ENCODE measurements at regions not wholly inside any gene's neighbourhood (a gene's known extent, or its start where the extent isn't known, plus 50 kb on each side); places are given as distances from the start of the nearest gene placed in this dataset.

DNA sequence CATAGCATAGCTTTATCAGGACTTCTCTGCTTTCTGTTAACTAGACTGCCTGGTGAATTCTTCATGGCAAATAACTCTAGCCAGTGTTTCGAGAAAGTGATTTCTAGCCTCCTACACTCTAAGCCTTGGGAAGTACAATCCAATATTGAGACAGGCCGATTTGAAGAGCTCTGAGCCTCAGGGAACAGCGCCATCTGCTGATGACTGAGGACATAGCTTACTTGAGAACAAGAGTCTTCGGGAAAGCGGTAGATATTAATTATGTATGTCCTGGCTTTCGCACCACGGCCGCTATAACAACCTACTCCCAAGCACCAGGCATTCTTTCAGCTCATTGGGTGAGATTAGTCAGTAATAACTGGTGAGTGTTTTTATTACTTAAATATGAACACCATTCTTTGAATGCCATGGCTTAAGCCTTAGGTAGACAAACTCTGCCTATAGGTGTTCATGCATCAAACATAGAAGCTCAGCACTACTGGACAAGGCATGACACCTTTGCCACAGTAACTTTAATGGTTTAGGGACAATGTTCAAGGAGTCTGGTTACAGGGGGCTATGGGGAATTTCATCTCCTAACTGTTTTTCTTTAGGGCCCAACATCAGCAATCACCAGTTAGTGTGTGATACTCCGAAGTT, 518.6 kb downstream of the BMP2 start:
- H3K4me2 ChIP-seq: no peak overlapping the region
- CTCF ChIA-PET: interaction anchor here (0.6 to 1.6 kb wide), 46 partner anchors 8 to 1436 kb away, joined by 3 to 27 read pairs (median 4); no protein-coding TSS in a partner anchor
- H3K9ac ChIP-seq: no peak overlapping the region
- no peak overlapping the region for H3K27ac ChIP-seq (ENCODE audit: low read depth in 2 of 2, low read length in 1 of 2)
- POLR2A ChIA-PET: no interaction called here
- no peaks in the 10 kb centered on the region for H3K9me2 ChIP-seq
- H3K4me1 ChIP-seq (ENCODE audit: control insufficient read depth in 1 of 2, insufficient read depth in 2 of 2, low read depth in 1 of 2, low read length in 1 of 2): no peaks in the 10 kb centered on the region
- H3K27me3 ChIP-seq (ENCODE audit: insufficient read depth): no peaks in the 10 kb centered on the region; the same call in 1 of the 2 replicates
- no peaks in the 10 kb centered on the region for H3F3A ChIP-seq (replicated peaks; ENCODE audit: insufficient read depth)
- H3K36me3 ChIP-seq (replicated peaks in 1 of 2; ENCODE audit: control insufficient read depth in 1 of 2, insufficient read depth in 2 of 2, low read length in 1 of 2): no peaks in the 10 kb centered on the region
- no peak overlapping the region; a peak in 1 of 4 replicates for H3K4me3 ChIP-seq (ENCODE audit: low read depth in 2 of 2, low read length in 1 of 2)
- no peak overlapping the region for H2AFZ ChIP-seq (ENCODE audit: low read depth)
- H4K20me1 ChIP-seq (ENCODE audit: insufficient read depth): no peaks in the 10 kb centered on the region
- DNase-seq: peak; percentile 29
- peak; percentile 85 for TF ChIP-seq CTCF (IDR thresholded peaks at IDR 0.05)
- peak; percentile 66 for TF ChIP-seq SMC3 (IDR thresholded peaks at IDR 0.05; ENCODE audit: low read depth, low read length)
- no peak for TF ChIP-seq NRF1 (IDR thresholded peaks at IDR 0.05; ENCODE audit: low read depth, low read length)
- peak; percentile 76 for TF ChIP-seq RAD21 (IDR thresholded peaks at IDR 0.05; ENCODE audit: low read length)
- 7% methylated on average over 9 of the region's 9 CpGs for WGBS (ENCODE audit: low lambda C conversion rate)
- no peaks in the 10 kb centered on the region for H3K9me3 ChIP-seq
- no peaks in the 10 kb centered on the region for H3K79me2 ChIP-seq (ENCODE audit: insufficient read depth)

DNA sequence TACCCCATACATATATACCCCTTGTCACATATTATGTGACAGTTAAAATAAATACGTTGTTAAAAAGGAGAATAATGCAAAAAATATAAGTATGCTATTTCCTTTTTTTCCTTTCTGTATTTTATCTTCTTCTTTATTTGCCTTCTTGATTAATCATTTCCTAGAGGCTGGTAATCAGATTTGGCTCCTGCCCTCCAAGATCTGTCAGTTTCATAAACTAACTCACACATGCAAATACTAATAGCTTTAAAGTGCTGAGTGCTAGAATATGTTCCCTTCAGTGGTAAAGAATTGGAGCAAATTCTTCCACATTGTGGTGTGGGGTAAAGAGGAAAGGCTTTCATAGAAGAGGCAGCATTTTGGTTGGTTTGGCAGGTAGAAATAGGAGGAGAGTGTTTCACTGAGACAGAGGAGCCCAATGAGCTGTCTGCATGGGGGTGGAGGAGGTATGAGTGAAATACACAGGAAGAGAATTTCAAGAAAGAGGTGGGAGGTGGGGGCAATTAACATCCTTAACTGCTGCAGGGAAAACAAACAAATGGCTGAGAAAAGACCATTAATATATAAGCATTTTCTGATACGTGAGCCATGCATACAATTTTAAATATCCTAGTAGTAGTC, 523.9 kb downstream of the BMP2 start:
- Histone ChIP-seq H3K79me2 (ENCODE audit: insufficient read depth) (no peaks in the 10 kb centered on the region), H3K4me3 (ENCODE audit: low read depth in 2 of 2, low read length in 1 of 2) (no peak overlapping the region), H3K27ac (ENCODE audit: low read depth in 2 of 2, low read length in 1 of 2) (no peak overlapping the region), H3K27me3 (ENCODE audit: insufficient read depth) (no peaks in the 10 kb centered on the region; the same call in 1 of the 2 replicates), H3K4me2 (no peak overlapping the region), H3K36me3 (replicated peaks in 1 of 2; ENCODE audit: control insufficient read depth in 1 of 2, insufficient read depth in 2 of 2, low read length in 1 of 2) (no peaks in the 10 kb centered on the region), H3F3A (replicated peaks; ENCODE audit: insufficient read depth) (no peaks in the 10 kb centered on the region), H3K9ac (no peak overlapping the region), H4K20me1 (ENCODE audit: insufficient read depth) (no peaks in the 10 kb centered on the region), H3K9me2 (no peaks in the 10 kb centered on the region), H2AFZ (ENCODE audit: low read depth) (no peak overlapping the region), H3K4me1 (ENCODE audit: control insufficient read depth in 1 of 2, insufficient read depth in 2 of 2, low read depth in 1 of 2, low read length in 1 of 2) (no peaks in the 10 kb centered on the region), H3K9me3 (no peaks in the 10 kb centered on the region)
- ChIA-PET CTCF (no interaction called here), POLR2A (no interaction called here)
- DNase-seq: no peak
- 19% methylated on average over 2 of the region's 2 CpGs for WGBS (ENCODE audit: low lambda C conversion rate)
- TF ChIP-seq YY1 (IDR thresholded peaks at IDR 0.05; ENCODE audit: low read depth): no peak
- no peak for TF ChIP-seq USF1 (IDR thresholded peaks at IDR 0.05; ENCODE audit: borderline replicate concordance, low read depth)
- TF ChIP-seq TCF12 (IDR thresholded peaks at IDR 0.05): no peak
- TF ChIP-seq POLR2AphosphoS5 (IDR thresholded peaks at IDR 0.05; ENCODE audit: low read depth, low read length): no peak
- TF ChIP-seq FOSL2 (IDR thresholded peaks at IDR 0.05; ENCODE audit: borderline replicate concordance, low read depth): no peak
- TF ChIP-seq, protein P1, sequence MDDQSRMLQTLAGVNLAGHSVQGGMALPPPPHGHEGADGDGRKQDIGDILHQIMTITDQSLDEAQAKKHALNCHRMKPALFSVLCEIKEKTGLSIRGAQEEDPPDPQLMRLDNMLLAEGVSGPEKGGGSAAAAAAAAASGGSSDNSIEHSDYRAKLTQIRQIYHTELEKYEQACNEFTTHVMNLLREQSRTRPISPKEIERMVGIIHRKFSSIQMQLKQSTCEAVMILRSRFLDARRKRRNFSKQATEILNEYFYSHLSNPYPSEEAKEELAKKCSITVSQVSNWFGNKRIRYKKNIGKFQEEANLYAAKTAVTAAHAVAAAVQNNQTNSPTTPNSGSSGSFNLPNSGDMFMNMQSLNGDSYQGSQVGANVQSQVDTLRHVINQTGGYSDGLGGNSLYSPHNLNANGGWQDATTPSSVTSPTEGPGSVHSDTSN (IDR thresholded peaks at IDR 0.05): no peak
- TF ChIP-seq REST (IDR thresholded peaks at IDR 0.05; ENCODE audit: low read depth, low read length): no peak
- TF ChIP-seq GATA2 (CRISPR knock-in tag; IDR thresholded peaks at IDR 0.05): no peak
- TF ChIP-seq RAD21 (IDR thresholded peaks at IDR 0.05; ENCODE audit: low read length): no peak
- no peak for TF ChIP-seq NRF1 (IDR thresholded peaks at IDR 0.05; ENCODE audit: low read depth, low read length)
- no peak for TF ChIP-seq RFX5 (IDR thresholded peaks at IDR 0.05; ENCODE audit: low read length)
- no peak for TF ChIP-seq CTCF (IDR thresholded peaks at IDR 0.05)
- no peak for TF ChIP-seq MEF2A (IDR thresholded peaks at IDR 0.05; ENCODE audit: borderline replicate concordance, low read depth)
- no peak for TF ChIP-seq SMC3 (IDR thresholded peaks at IDR 0.05; ENCODE audit: low read depth, low read length)
- no peak for TF ChIP-seq RCOR1 (IDR thresholded peaks at IDR 0.05; ENCODE audit: low read length)
- no peak for TF ChIP-seq TEAD4 (IDR thresholded peaks at IDR 0.05; ENCODE audit: borderline replicate concordance, insufficient read depth)
